Panc1 (cell line): ENCODE measurements at regions not wholly inside any gene's neighbourhood (a gene's known extent, or its start where the extent isn't known, plus 50 kb on each side); places are given as distances from the start of the nearest gene placed in this dataset.

ENCODE experiments used
- ATAC-seq: fragments of 200-7000 bp; cut with Tn5 transposase; 2 replicates; pipeline ENCODE4 v1.9.1; 2020; ENCODE audit warnings: mild to moderate bottlenecking, moderate library complexity
- BruUV-seq: library from RNA; stranded (reverse); fragments of 400-500 nt; replicated peaks from 2 replicates; lab custom pipeline; 2021; lab: Mats Ljungman, UMichigan
- CTCF ChIA-PET: fragments of 300-600 bp; sonication (Branson Sonifier 250); formaldehyde crosslinking; loops from one replicate; lab custom pipeline; 2022; ENCODE audit warnings: antibody characterized with exemption; lab: Charles Lee
- POLR2A ChIA-PET: fragments of 300-600 bp; sonication (Branson Sonifier 250); formaldehyde crosslinking; loops from one replicate; lab custom pipeline; 2022; ENCODE audit warnings: antibody characterized with exemption; lab: Charles Lee
- DNase-seq: peaks from one replicate; pipeline ENCODE4 v3.0.0-alpha.2; 2010; ENCODE audit warnings: low read depth, low spot score
- H3K27ac ChIP-seq: 2 replicates; pipeline ENCODE4 v1.5.1; 2011; ENCODE audit warnings: mild to moderate bottlenecking, low read length, inconsistent platforms
- H3K27me3 ChIP-seq: fragments of 200-500 bp; sonication (Bioruptor generic); 2 replicates; pipeline ENCODE4 v1.6.0; 2014; ENCODE audit warnings: low read length, inconsistent platforms; ENCODE audit not compliant: control insufficient read depth, insufficient read depth
- H3K36me3 ChIP-seq: fragments of 200-500 bp; sonication (Bioruptor generic); 2 replicates; pipeline ENCODE4 v1.5.1; 2014; ENCODE audit warnings: inconsistent platforms, mild to moderate bottlenecking, low read length, moderate library complexity; ENCODE audit not compliant: control insufficient read depth, insufficient read depth
- H3K4me1 ChIP-seq: 2 replicates; pipeline ENCODE4 v1.5.1; 2011; ENCODE audit warnings: inconsistent platforms, mild to moderate bottlenecking, low read length, moderate library complexity; ENCODE audit not compliant: control insufficient read depth, insufficient read depth
- H3K4me3 ChIP-seq, 2 experiments: 2 replicates each; pipeline ENCODE4 v1.5.1; 2011 to 2012; ENCODE audit warnings: low read depth in 2 of 2, low read length in 2 of 2, mild to moderate bottlenecking in 2 of 2, inconsistent platforms in 1 of 2, moderate library complexity in 1 of 2
- H3K9me3 ChIP-seq: fragments of 200-500 bp; sonication (Bioruptor generic); 2 replicates; pipeline ENCODE4 v1.5.1; 2014; ENCODE audit warnings: low read depth, mild to moderate bottlenecking, inconsistent platforms, low read length, moderate library complexity; ENCODE audit not compliant: control insufficient read depth, insufficient read depth
- CTCF ChIP-seq: fragments of 450-650 bp; IDR thresholded peaks from 2 replicates; pipeline ENCODE4 v1.5.1; 2017; ENCODE audit warnings: mild to moderate bottlenecking
- POLR2AphosphoS5 ChIP-seq: IDR thresholded peaks from 2 replicates; pipeline ENCODE4 v1.6.1; 2012; ENCODE audit warnings: mild to moderate bottlenecking, low read depth, low read length, moderate library complexity
- REST ChIP-seq, 2 experiments: IDR thresholded peaks; 2 replicates each; pipeline ENCODE4 v1.6.1; 2011 to 2012; ENCODE audit warnings: low read depth in 2 of 2, control low read depth in 1 of 2, low read length in 1 of 2, mild to moderate bottlenecking in 1 of 2, moderate library complexity in 1 of 2; ENCODE audit not compliant: insufficient read depth in 1 of 2
- SIN3A ChIP-seq: IDR thresholded peaks from 2 replicates; pipeline ENCODE4 v1.6.1; 2012; ENCODE audit warnings: low read depth, mild to moderate bottlenecking, low read length, moderate library complexity, borderline replicate concordance; ENCODE audit not compliant: insufficient read depth
- TCF7L2 ChIP-seq: IDR thresholded peaks from 2 replicates; pipeline ENCODE4 v1.6.1; 2011; ENCODE audit warnings: mild to moderate bottlenecking, low read depth, low read length, inconsistent platforms
- in situ Hi-C: cut with HindIII; loops from 2 replicates; pipeline ENCODE4 v1.10.0; 2016; ENCODE audit warnings: low sequenced_read_pairs, low pct_unique_long_range_greater_than_20kb
- intact Hi-C: fragments of 100-400 bp; cut with micrococcal nuclease; formaldehyde crosslinking; loops from one replicate; pipeline ENCODE4 v1.10.0; 2022; ENCODE audit not compliant: unreplicated experiment

GRCh38 chr4:135240796-135241195 lies 1039.2 kb upstream of the PABPC4L start:
- Histone ChIP-seq H3K9me3 (no peaks in the 10 kb centered on the region), H3K27ac (no peak overlapping the region), H3K27me3 (no peaks in the 10 kb centered on the region), H3K4me1 (no peaks in the 10 kb centered on the region), H3K4me3 (no peak overlapping the region), H3K36me3 (no peaks in the 10 kb centered on the region)
- in situ Hi-C loops (no loop called here), intact Hi-C loops (no loop called here)
- no peak for DNase-seq
- POLR2A ChIA-PET, result no interaction called here
- ATAC-seq, result no peak
- CTCF ChIA-PET, result no interaction called here
- BruUV-seq, result no TSS peak
- no peak for TF ChIP-seq SIN3A
- no peak for TF ChIP-seq TCF7L2
- no peak for TF ChIP-seq REST (IDR thresholded peaks at IDR 0.05; ENCODE audit: insufficient read depth in 1 of 2, low read depth in 2 of 2, low read length in 1 of 2)
- TF ChIP-seq POLR2AphosphoS5, result no peak
- no peak for TF ChIP-seq CTCF

- DNase-seq (no peak), ATAC-seq (no peak)
- no peak overlapping the region for H3K27ac ChIP-seq
- in situ Hi-C loops (no loop called here), intact Hi-C loops (no loop called here)
- H3K36me3 ChIP-seq, result no peaks in the 10 kb centered on the region
- ChIA-PET CTCF (no interaction called here), POLR2A (no interaction called here)
- H3K27me3 ChIP-seq, result no peaks in the 10 kb centered on the region
- H3K4me3 ChIP-seq, result no peak overlapping the region
- BruUV-seq, result no TSS peak
- no peaks in the 10 kb centered on the region for H3K9me3 ChIP-seq
- H3K4me1 ChIP-seq, result no peaks in the 10 kb centered on the region
- TF ChIP-seq POLR2AphosphoS5 (no peak), REST (IDR thresholded peaks at IDR 0.05; ENCODE audit: insufficient read depth in 1 of 2, low read depth in 2 of 2, low read length in 1 of 2) (no peak), CTCF (no peak), SIN3A (no peak), TCF7L2 (no peak)
Observed at GRCh38 chr4:135239964-135240363, 1038.4 kb upstream of the PABPC4L start.
